NCI-H2227 (cell line): ENCODE measurements at regions not wholly inside any gene's neighbourhood (a gene's known extent, or its start where the extent isn't known, plus 50 kb on each side); places are given as distances from the start of the nearest gene placed in this dataset.
A peak's percentile ranks its signal among the peaks of the same experiment; 100 is the strongest.
"Not testable (repeated sequence)": the region's sequence is repeated elsewhere in the genome, so short reads cannot be mapped to it uniquely, and the experiment has no call there.

Experiments used
- DNase-seq: peaks from one replicate; lab custom pipeline; 2025; ENCODE audit not compliant: unreplicated experiment; lab: John Stamatoyannopoulos, UW

GRCh38 chr10:15430969-15431771, 60.1 kb upstream of the FAM171A1 start:
- DNase-seq = no peak

DNA sequence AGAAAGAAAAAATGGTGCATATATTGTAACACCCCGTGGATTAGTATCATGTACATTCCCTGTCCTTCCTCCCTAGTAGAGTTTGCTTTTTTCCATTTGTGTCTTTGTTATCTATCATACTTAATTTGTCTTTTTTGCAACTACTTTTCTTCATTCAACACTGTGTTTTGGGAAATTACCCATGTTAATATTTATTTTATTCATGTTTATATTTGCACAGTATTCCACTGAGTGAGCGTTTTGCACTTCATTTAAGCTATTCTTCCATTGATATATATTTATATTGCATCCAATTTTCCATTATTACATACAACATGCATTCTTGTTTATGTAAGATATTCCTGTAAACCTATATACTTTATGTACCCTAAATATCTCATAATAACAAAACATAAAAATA, 57.6 kb upstream of the FAM171A1 start:
- DNase-seq = no peak

DNA sequence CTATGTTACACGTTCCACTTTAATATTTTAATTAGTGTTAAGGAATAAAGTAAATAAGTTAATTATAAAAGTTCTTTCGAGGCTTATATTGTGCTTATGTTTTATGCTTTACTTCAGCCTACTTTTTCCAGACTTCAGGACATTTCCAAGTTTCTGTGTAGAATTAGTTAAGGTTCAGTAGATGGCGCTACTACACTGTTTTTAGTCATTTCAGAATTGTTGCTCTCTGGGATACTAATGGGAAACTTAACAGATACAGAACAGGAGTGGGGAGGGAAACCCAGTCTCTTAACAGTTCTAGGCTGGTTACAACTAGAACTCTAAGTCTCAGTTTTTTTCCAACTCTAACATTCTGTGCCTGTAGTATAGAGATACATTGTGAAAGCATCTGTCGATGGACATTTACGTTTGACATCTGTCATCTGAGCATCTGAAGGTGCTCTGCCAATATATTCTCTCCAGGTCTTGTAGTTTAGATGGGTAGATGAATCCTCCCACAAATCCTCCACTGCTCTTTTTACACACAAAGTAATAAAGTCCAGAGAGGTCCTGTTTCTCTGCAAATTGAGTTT, 56.8 kb upstream of the FAM171A1 start:
- peak; percentile 35 for DNase-seq

DNA sequence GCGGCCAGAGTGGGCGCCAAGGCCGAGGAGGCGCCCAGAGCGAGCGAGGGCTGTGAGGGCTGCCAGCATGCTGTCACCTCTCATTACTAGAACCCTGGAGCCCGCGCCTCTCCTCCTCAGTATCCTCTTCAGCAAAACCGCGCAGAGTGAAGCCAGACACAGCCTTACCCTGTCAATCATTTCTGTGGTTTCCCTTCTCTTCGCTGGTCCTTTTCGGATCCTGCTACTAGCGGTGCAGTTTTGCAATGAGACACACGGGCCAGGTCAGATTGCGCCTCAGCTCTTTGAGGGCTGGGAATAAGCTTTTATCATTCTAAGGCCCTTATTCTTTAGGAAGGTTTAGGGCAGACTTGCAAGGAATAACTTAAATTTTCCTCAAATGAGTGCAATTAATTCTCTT, 55.5 kb upstream of the FAM171A1 start:
- DNase-seq = no peak

DNA sequence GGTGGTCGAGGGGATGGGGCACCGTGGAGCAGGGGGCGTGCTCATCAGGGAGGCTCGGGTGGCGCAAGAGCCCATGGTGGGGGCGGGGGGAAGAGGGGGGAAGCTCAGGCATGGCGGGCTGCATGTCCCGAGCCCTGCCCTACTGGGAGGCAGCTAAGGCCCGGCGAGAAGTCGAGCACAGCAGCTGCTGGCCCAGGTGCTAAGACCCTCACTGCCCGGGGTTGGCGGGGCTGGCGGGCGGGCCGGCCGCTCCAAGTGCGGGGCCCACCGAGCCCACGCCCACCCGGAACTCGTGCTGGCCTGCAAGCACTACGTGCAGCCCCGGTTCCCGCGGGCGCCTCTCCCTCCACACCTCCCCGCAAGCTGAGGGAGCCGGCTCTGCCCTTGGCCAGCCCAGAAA, 55.0 kb upstream of the FAM171A1 start:
- DNase-seq = no peak

- not testable (repeated sequence) for DNase-seq
Observed at GRCh38 chr10:15421875-15422274, 50.8 kb upstream of the FAM171A1 start.
